ENCODE measurements at regions not wholly inside any gene's neighbourhood (a gene's known extent, or its start where the extent isn't known, plus 50 kb on each side); places are given as distances from the start of the nearest gene placed in this dataset.

- H3K27me3 ChIP-seq (ENCODE audit: control insufficient read depth, insufficient read depth, low read length), result peaks cover 2% of the 10 kb centered on the region
- H3K27ac ChIP-seq (ENCODE audit: low read length), result no peak overlapping the region
- Mint-ChIP-seq H3K4me1 (no peaks in the 10 kb centered on the region), H3K27me3 (ENCODE audit: low read depth in 2 of 2) (peaks cover 18 to 40% of the 10 kb centered on the region in 2 donors), H3K4me3 (no peak overlapping the region), H3K9me3 (no peaks in the 10 kb centered on the region), H3K27ac (no peak overlapping the region), H3K36me3 (no peaks in the 10 kb centered on the region)
- no peak overlapping the region for H3K4me3 ChIP-seq (ENCODE audit: low read length)
- WGBS (ENCODE audit: insufficient coverage), result 73% methylated on average over 10 of the region's 12 CpGs
- intact Hi-C loops (cut with micrococcal nuclease), result no loop called here
- H3K9me3 ChIP-seq (ENCODE audit: control insufficient read depth, insufficient read depth, low read length), result no peaks in the 10 kb centered on the region
- H3K36me3 ChIP-seq (ENCODE audit: control insufficient read depth, insufficient read depth, low read length), result no peaks in the 10 kb centered on the region
- DNase-seq (no peak), ATAC-seq (no peak)
- H3K4me1 ChIP-seq (ENCODE audit: control insufficient read depth, insufficient read depth, low read length), result no peaks in the 10 kb centered on the region
- TF ChIP-seq, protein P1, sequence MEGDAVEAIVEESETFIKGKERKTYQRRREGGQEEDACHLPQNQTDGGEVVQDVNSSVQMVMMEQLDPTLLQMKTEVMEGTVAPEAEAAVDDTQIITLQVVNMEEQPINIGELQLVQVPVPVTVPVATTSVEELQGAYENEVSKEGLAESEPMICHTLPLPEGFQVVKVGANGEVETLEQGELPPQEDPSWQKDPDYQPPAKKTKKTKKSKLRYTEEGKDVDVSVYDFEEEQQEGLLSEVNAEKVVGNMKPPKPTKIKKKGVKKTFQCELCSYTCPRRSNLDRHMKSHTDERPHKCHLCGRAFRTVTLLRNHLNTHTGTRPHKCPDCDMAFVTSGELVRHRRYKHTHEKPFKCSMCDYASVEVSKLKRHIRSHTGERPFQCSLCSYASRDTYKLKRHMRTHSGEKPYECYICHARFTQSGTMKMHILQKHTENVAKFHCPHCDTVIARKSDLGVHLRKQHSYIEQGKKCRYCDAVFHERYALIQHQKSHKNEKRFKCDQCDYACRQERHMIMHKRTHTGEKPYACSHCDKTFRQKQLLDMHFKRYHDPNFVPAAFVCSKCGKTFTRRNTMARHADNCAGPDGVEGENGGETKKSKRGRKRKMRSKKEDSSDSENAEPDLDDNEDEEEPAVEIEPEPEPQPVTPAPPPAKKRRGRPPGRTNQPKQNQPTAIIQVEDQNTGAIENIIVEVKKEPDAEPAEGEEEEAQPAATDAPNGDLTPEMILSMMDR (IDR thresholded peaks at IDR 0.05), result no peak
Measured at GRCh38 chr2:126990605-126991532, 92.2 kb downstream of the TEX51 start.

DNA sequence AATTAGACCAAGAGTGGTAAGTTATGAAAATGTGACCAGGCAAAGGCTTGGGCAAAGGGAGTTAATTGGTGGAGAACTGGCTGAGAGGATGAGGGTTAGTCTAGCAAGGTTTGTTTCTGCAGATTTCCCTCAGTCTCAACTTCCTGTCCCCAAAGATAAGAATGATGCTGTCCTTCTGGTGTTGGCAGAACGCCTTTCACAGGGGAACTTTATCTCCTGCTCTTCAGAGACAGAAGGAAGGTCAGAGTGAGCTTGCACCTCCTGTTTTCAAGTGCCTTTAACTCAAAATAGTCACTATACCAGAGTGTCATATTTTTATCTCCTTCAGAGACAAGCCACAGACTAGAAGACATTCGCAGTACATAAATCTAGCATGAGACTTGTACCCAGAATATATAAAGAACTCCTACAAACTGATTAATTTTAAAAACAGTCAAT lies 95.7 kb downstream of the TEX51 start:
- H3K4me3 Mint-ChIP-seq, result no peak overlapping the region
- H3K27me3 Mint-ChIP-seq (ENCODE audit: low read depth in 2 of 2), result peaks cover 15 to 19% of the 10 kb centered on the region in 2 donors
- H3K4me1 ChIP-seq (ENCODE audit: control insufficient read depth, insufficient read depth, low read length), result no peaks in the 10 kb centered on the region
- H3K27ac ChIP-seq (ENCODE audit: low read length), result no peak overlapping the region
- H3K9me3 ChIP-seq (ENCODE audit: control insufficient read depth, insufficient read depth, low read length), result no peaks in the 10 kb centered on the region
- ATAC-seq, result no peak
- WGBS (ENCODE audit: insufficient coverage), result 54% methylated on average over 2 of the region's 2 CpGs
- no peak for DNase-seq
- no peaks in the 10 kb centered on the region for H3K4me1 Mint-ChIP-seq
- H3K36me3 ChIP-seq (ENCODE audit: control insufficient read depth, insufficient read depth, low read length), result no peaks in the 10 kb centered on the region
- peaks cover 2% of the 10 kb centered on the region for H3K27me3 ChIP-seq (ENCODE audit: control insufficient read depth, insufficient read depth, low read length)
- intact Hi-C loops (cut with micrococcal nuclease), result no loop called here
- H3K27ac Mint-ChIP-seq, result no peak overlapping the region
- no peak overlapping the region for H3K4me3 ChIP-seq (ENCODE audit: low read length)
- no peaks in the 10 kb centered on the region for H3K9me3 Mint-ChIP-seq
- TF ChIP-seq, protein P1 (IDR thresholded peaks at IDR 0.05), result no peak
- no peaks in the 10 kb centered on the region for H3K36me3 Mint-ChIP-seq

GRCh38 chr2:126995621-126996377 lies 97.1 kb downstream of the TEX51 start:
- DNase-seq (no peak), ATAC-seq (no peak)
- H3K36me3 ChIP-seq (ENCODE audit: control insufficient read depth, insufficient read depth, low read length), result no peaks in the 10 kb centered on the region
- Mint-ChIP-seq H3K36me3 (no peaks in the 10 kb centered on the region), H3K27me3 (ENCODE audit: low read depth in 2 of 2) (peaks cover 8 to 10% of the 10 kb centered on the region in 2 donors), H3K4me1 (no peaks in the 10 kb centered on the region), H3K4me3 (no peak overlapping the region), H3K27ac (no peak overlapping the region), H3K9me3 (no peaks in the 10 kb centered on the region)
- H3K4me3 ChIP-seq (ENCODE audit: low read length), result no peak overlapping the region
- intact Hi-C loops (cut with micrococcal nuclease), result no loop called here
- no peaks in the 10 kb centered on the region for H3K4me1 ChIP-seq (ENCODE audit: control insufficient read depth, insufficient read depth, low read length)
- TF ChIP-seq, protein P1 (IDR thresholded peaks at IDR 0.05), result no peak
- no peaks in the 10 kb centered on the region for H3K9me3 ChIP-seq (ENCODE audit: control insufficient read depth, insufficient read depth, low read length)
- peaks cover 2% of the 10 kb centered on the region for H3K27me3 ChIP-seq (ENCODE audit: control insufficient read depth, insufficient read depth, low read length)
- H3K27ac ChIP-seq (ENCODE audit: low read length), result no peak overlapping the region
- 67% methylated on average over 4 of the region's 5 CpGs for WGBS (ENCODE audit: insufficient coverage)

All from natural killer cell (primary cell).